Inflammatory macrophage (primary cell): ENCODE measurements at regions not wholly inside any gene's neighbourhood (a gene's known extent, or its start where the extent isn't known, plus 50 kb on each side); places are given as distances from the start of the nearest gene placed in this dataset.

Experiments used
- DNase-seq, 2 donors: peaks; one replicate each; pipeline ENCODE4 v3.0.0-alpha.2; 2020 to 2022

- no peak for DNase-seq
Observed at GRCh38 chr13:67643516-67644055, 413.4 kb upstream of the PCDH9 start.

GRCh38 chr13:67642657-67643056 is 412.5 kb upstream of the PCDH9 start:
- peak; percentile 14 to 44 for DNase-seq

- DNase-seq = no peak
Observed at GRCh38 chr13:67635754-67636153, 405.6 kb upstream of the PCDH9 start.

- peak in 1 of 2 donors; percentile 30 for DNase-seq
Observed at GRCh38 chr13:67632590-67632989, 402.5 kb upstream of the PCDH9 start.

GRCh38 chr13:67630640-67631039 is 400.5 kb upstream of the PCDH9 start:
- DNase-seq = no peak

GRCh38 chr13:67623630-67624029 is 393.5 kb upstream of the PCDH9 start:
- DNase-seq = no peak

GRCh38 chr13:67620665-67621064 is 390.5 kb upstream of the PCDH9 start:
- no peak for DNase-seq

GRCh38 chr13:67619995-67620380 is 389.9 kb upstream of the PCDH9 start:
- DNase-seq = peak; percentile 2 to 13

GRCh38 chr13:67619351-67619994 is 389.3 kb upstream of the PCDH9 start:
- no peak for DNase-seq

GRCh38 chr13:67614579-67614978 is 384.4 kb upstream of the PCDH9 start:
- DNase-seq = no peak

GRCh38 chr13:67614013-67614412 is 383.9 kb upstream of the PCDH9 start:
- DNase-seq = no peak

- no peak for DNase-seq
Observed at GRCh38 chr13:67588607-67589006, 358.5 kb upstream of the PCDH9 start.

- DNase-seq = no peak
Observed at GRCh38 chr13:67577361-67577760, 347.2 kb upstream of the PCDH9 start.

- no peak for DNase-seq
Observed at GRCh38 chr13:67574320-67575233, 344.4 kb upstream of the PCDH9 start.

- DNase-seq = no peak
Observed at GRCh38 chr13:67568205-67568604, 338.1 kb upstream of the PCDH9 start.

- no peak for DNase-seq
Observed at GRCh38 chr13:67557642-67558241, 327.6 kb upstream of the PCDH9 start.

- no peak for DNase-seq
Observed at GRCh38 chr13:67557118-67557517, 327.0 kb upstream of the PCDH9 start.

- no peak for DNase-seq
Observed at GRCh38 chr13:67554746-67555452, 324.8 kb upstream of the PCDH9 start.

- DNase-seq = no peak
Observed at GRCh38 chr13:67554286-67554685, 324.1 kb upstream of the PCDH9 start.

- DNase-seq = no peak
Observed at GRCh38 chr13:67549331-67549730, 319.2 kb upstream of the PCDH9 start.

- no peak for DNase-seq
Observed at GRCh38 chr13:67538906-67539305, 308.8 kb upstream of the PCDH9 start.

GRCh38 chr13:67520886-67521285 is 290.8 kb upstream of the PCDH9 start:
- DNase-seq = peak; percentile 23 to 29

GRCh38 chr13:67519356-67519755 is 289.2 kb upstream of the PCDH9 start:
- peak; percentile 30 to 46 for DNase-seq
